PC-9 (cell line): ENCODE measurements at regions not wholly inside any gene's neighbourhood (a gene's known extent, or its start where the extent isn't known, plus 50 kb on each side); places are given as distances from the start of the nearest gene placed in this dataset.

Experiments used
- BruUV-seq: library from RNA; stranded (reverse); fragments of 400-500 nt; replicated peaks from 2 replicates; lab custom pipeline; 2021; lab: Mats Ljungman, UMichigan
- CTCF ChIA-PET: fragments of 300-600 bp; sonication (Branson Sonifier 250); formaldehyde crosslinking; loops from one replicate; lab custom pipeline; 2022; ENCODE audit warnings: antibody characterized with exemption; lab: Charles Lee
- POLR2A ChIA-PET: fragments of 300-600 bp; sonication (Branson Sonifier 250); formaldehyde crosslinking; loops from one replicate; lab custom pipeline; 2022; ENCODE audit warnings: antibody characterized with exemption; ENCODE audit not compliant: unreplicated experiment; lab: Charles Lee
- DNase-seq, 2 experiments: peaks; one replicate each; pipeline versions ENCODE4 v3.0.0 to v3.0.0-alpha.2; 2015 to 2022; ENCODE audit warnings: mixed read lengths in 1 of 2
- H2AFZ ChIP-seq: fragments of 200-600 bp; sonication (generic); 2 replicates; pipeline ENCODE4 v1.8.1; 2017; ENCODE audit warnings: antibody characterized with exemption
- H3F3A ChIP-seq: fragments of 200-600 bp; sonication (generic); 2 replicates; pipeline ENCODE4 v1.8.1; 2017; ENCODE audit warnings: antibody characterized with exemption, mild to moderate bottlenecking, low read depth; ENCODE audit not compliant: insufficient read depth
- H3K27ac ChIP-seq: fragments of 200-600 bp; sonication (generic); 2 replicates; pipeline ENCODE4 v1.6.1; 2016; ENCODE audit warnings: mixed run types
- H3K27me3 ChIP-seq: fragments of 200-600 bp; sonication (generic); 2 replicates; pipeline ENCODE4 v1.6.1; 2016; ENCODE audit warnings: low read depth, mixed run types; ENCODE audit not compliant: insufficient read depth
- H3K36me3 ChIP-seq: fragments of 200-600 bp; sonication (generic); 2 replicates; pipeline ENCODE4 v1.6.1; 2016; ENCODE audit warnings: low read depth, mixed run types
- H3K4me1 ChIP-seq: fragments of 200-600 bp; sonication (generic); replicated peaks from 2 replicates; pipeline ENCODE4 v1.6.1; 2016; ENCODE audit warnings: mixed run types; ENCODE audit not compliant: insufficient read depth
- H3K4me2 ChIP-seq: fragments of 200-600 bp; sonication (generic); 2 replicates; pipeline ENCODE4 v1.6.1; 2017; ENCODE audit warnings: mixed run types
- H3K4me3 ChIP-seq: fragments of 200-600 bp; sonication (generic); 2 replicates; pipeline ENCODE4 v1.6.1; 2016; ENCODE audit warnings: mixed run types
- H3K79me2 ChIP-seq: fragments of 200-600 bp; sonication (generic); 2 replicates; pipeline ENCODE4 v1.6.1; 2017; ENCODE audit warnings: low read depth, mixed run types
- H3K9me2 ChIP-seq: fragments of 200-600 bp; sonication (generic); 2 replicates; pipeline ENCODE4 v1.8.1; 2017; ENCODE audit warnings: mild to moderate bottlenecking; ENCODE audit not compliant: insufficient read depth
- H3K9me3 ChIP-seq: fragments of 200-600 bp; sonication (generic); 2 replicates; pipeline ENCODE4 v1.8.1; 2016; ENCODE audit warnings: low read depth; ENCODE audit not compliant: insufficient read depth
- H4K20me1 ChIP-seq: fragments of 200-600 bp; sonication (generic); 2 replicates; pipeline ENCODE4 v1.8.1; 2017; ENCODE audit not compliant: insufficient read depth
- CTCF ChIP-seq: fragments of 200-600 bp; sonication (generic); conservative IDR thresholded peaks from 2 replicates; pipeline ENCODE4 v1.6.1; 2017; ENCODE audit warnings: mixed run types, antibody characterized with exemption, mild to moderate bottlenecking, moderate library complexity
- EZH2 ChIP-seq: fragments of 200-600 bp; sonication (generic); IDR thresholded peaks from 2 replicates; pipeline ENCODE4 v1.8.0; 2017; ENCODE audit warnings: antibody characterized with exemption, low read depth
- intact Hi-C: fragments of 100-400 bp; cut with micrococcal nuclease; formaldehyde crosslinking; loops from one replicate; pipeline ENCODE4 v1.10.0; 2022; ENCODE audit not compliant: unreplicated experiment

- no TSS peak for BruUV-seq
- H3K9me2 ChIP-seq, result no peaks in the 10 kb centered on the region; the same call in 1 of the 2 replicates
Measured at GRCh38 chr12:16475521-16475920, 128.1 kb downstream of the MGST1 start.

GRCh38 chr12:16482726-16483125 is 123.2 kb downstream of the LMO3 start:
- Histone ChIP-seq H3K27ac (no peak overlapping the region), H3K9me3 (peaks cover 6% of the 10 kb centered on the region; the same call in 1 of the 2 replicates), H3K4me3 (no peak overlapping the region), H3K79me2 (no peaks in the 10 kb centered on the region), H3K27me3 (no peaks in the 10 kb centered on the region), H3K4me1 (no peaks in the 10 kb centered on the region), H3F3A (no peaks in the 10 kb centered on the region), H3K36me3 (no peaks in the 10 kb centered on the region), H3K9me2 (no peaks in the 10 kb centered on the region), H2AFZ (no peak overlapping the region), H4K20me1 (no peaks in the 10 kb centered on the region), H3K4me2 (no peak overlapping the region)
- POLR2A ChIA-PET, result interaction anchor here (0.6 kb wide), 1 partner anchor 120 kb away, joined by 3 read pairs; no protein-coding TSS in a partner anchor
- no peak for DNase-seq
- intact Hi-C loops, result no loop called here
- CTCF ChIA-PET, result no interaction called here
- BruUV-seq, result no TSS peak
- TF ChIP-seq EZH2, result no peak
- TF ChIP-seq CTCF, result no peak

More at GRCh38 chr12:16475521-16475920, 128.1 kb downstream of the MGST1 start:
- no peak overlapping the region for H3K4me3 ChIP-seq
- ChIA-PET CTCF (no interaction called here), POLR2A (interaction anchor here (0.6 kb wide), 1 partner anchor 68 kb away, joined by 6 read pairs; no protein-coding TSS in a partner anchor)
- no peaks in the 10 kb centered on the region for H3F3A ChIP-seq
- TF ChIP-seq CTCF (no peak), EZH2 (no peak)
- no peaks in the 10 kb centered on the region for H3K79me2 ChIP-seq
- H3K36me3 ChIP-seq, result no peaks in the 10 kb centered on the region
- no peak overlapping the region for H3K27ac ChIP-seq
- no peak for DNase-seq
- H2AFZ ChIP-seq, result no peak overlapping the region
- no peaks in the 10 kb centered on the region for H4K20me1 ChIP-seq
- H3K4me1 ChIP-seq, result no peaks in the 10 kb centered on the region
- intact Hi-C loops, result no loop called here
- H3K4me2 ChIP-seq, result no peak overlapping the region
- H3K9me3 ChIP-seq, result no peaks in the 10 kb centered on the region
- H3K27me3 ChIP-seq, result no peaks in the 10 kb centered on the region

GRCh38 chr12:16492240-16492639 is 113.7 kb downstream of the LMO3 start:
- Histone ChIP-seq H3K4me1 (no peaks in the 10 kb centered on the region), H3K9me3 (peaks cover 3% of the 10 kb centered on the region; the same call in 1 of the 2 replicates), H3K27me3 (no peaks in the 10 kb centered on the region), H3K9me2 (no peaks in the 10 kb centered on the region), H4K20me1 (no peaks in the 10 kb centered on the region), H3K27ac (no peak overlapping the region), H3K4me2 (no peak overlapping the region), H3K36me3 (no peaks in the 10 kb centered on the region), H2AFZ (no peak overlapping the region), H3K79me2 (no peaks in the 10 kb centered on the region), H3K4me3 (no peak overlapping the region), H3F3A (no peaks in the 10 kb centered on the region; the same call in 1 of the 2 replicates)
- no peak for DNase-seq
- no TSS peak for BruUV-seq
- no peak for TF ChIP-seq CTCF
- TF ChIP-seq EZH2, result no peak
- ChIA-PET POLR2A (no interaction called here), CTCF (no interaction called here)
- intact Hi-C loops, result no loop called here
